BLaER1 (cell line): ENCODE measurements at regions not wholly inside any gene's neighbourhood (a gene's known extent, or its start where the extent isn't known, plus 50 kb on each side); places are given as distances from the start of the nearest gene placed in this dataset.
"Not testable (repeated sequence)": the region's sequence is repeated elsewhere in the genome, so short reads cannot be mapped to it uniquely, and the experiment has no call there.

Experiments
- H3K27ac ChIP-seq: shearing (Covaris generic); formaldehyde crosslinking; 2 replicates; pipeline ENCODE4 v1.8.1; 2022
- H3K27me3 ChIP-seq: shearing (Covaris generic); formaldehyde crosslinking; 2 replicates; pipeline ENCODE4 v1.8.1; 2022
- H3K36me3 ChIP-seq: shearing (Covaris generic); formaldehyde crosslinking; 2 replicates; pipeline ENCODE4 v1.8.1; 2022
- H3K4me1 ChIP-seq: shearing (Covaris generic); formaldehyde crosslinking; 2 replicates; pipeline ENCODE4 v1.8.1; 2022
- H3K4me2 ChIP-seq: shearing (Covaris generic); formaldehyde crosslinking; 2 replicates; pipeline ENCODE4 v1.8.1; 2022
- H3K4me3 ChIP-seq: shearing (Covaris generic); formaldehyde crosslinking; 2 replicates; pipeline ENCODE4 v1.8.1; 2022
- H3K9ac ChIP-seq: shearing (Covaris generic); formaldehyde crosslinking; 2 replicates; pipeline ENCODE4 v1.8.1; 2022
- H3K9me3 ChIP-seq: shearing (Covaris generic); formaldehyde crosslinking; 2 replicates; pipeline ENCODE4 v1.8.1; 2022
- H4K20me1 ChIP-seq: shearing (Covaris generic); formaldehyde crosslinking; 2 replicates; pipeline ENCODE4 v1.8.1; 2022
- Cebpa-rat ChIP-seq: shearing (Covaris generic); IDR thresholded peaks from 2 replicates; pipeline ENCODE4 v1.8.1; 2022

DNA sequence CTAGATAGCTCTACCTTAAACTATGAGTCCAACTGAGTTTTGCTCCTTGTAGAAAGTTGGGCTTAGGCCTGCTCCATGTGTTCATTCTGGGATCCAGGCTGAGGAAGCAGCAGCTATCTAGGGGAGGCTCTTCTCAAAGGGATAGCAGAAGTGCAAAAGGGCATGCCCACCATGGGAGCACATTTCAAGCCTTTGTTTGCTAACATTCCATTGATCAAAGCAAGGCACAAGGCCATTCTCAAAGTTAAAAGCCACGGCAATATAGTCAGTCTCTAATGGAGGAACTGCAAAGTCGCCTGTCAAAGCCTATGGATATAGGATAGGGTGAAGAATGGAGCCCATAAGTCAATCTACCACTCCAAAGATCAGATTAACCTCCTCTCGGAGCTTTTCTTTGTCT, 488.1 kb upstream of the ARX start:
- H3K4me1 ChIP-seq = no peaks in the 10 kb centered on the region
- no peak overlapping the region for H3K4me2 ChIP-seq
- H3K9ac ChIP-seq = no peak overlapping the region
- H3K27me3 ChIP-seq = peaks cover 68% of the 10 kb centered on the region
- H3K36me3 ChIP-seq = no peaks in the 10 kb centered on the region
- no peak overlapping the region for H3K27ac ChIP-seq
- H4K20me1 ChIP-seq = no peaks in the 10 kb centered on the region; the same call in 1 of the 2 replicates
- H3K9me3 ChIP-seq = no peaks in the 10 kb centered on the region
- H3K4me3 ChIP-seq = no peak overlapping the region
- TF ChIP-seq Cebpa-rat = no peak

DNA sequence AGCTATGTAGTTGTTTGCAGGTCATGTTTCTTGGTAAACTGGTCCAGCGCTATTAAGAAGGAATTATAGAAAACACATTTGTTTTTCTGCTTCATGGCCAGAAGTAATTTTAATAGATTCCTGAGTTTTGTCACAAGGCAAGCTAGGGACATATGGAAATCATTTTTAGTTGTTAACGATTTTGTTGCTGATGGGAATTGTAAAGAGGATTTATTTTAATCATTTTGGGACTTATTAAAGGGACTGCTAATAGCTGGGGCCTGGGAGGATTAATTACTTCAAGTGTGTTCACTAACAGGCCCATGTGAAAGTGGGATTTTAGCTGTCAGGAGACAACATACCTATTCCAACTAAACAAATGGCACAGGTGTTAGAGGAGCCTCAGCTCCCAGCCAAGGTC, 492.0 kb upstream of the ARX start:
- TF ChIP-seq Cebpa-rat = no peak
- no peaks in the 10 kb centered on the region; the same call in 1 of the 2 replicates for H4K20me1 ChIP-seq
- no peaks in the 10 kb centered on the region for H3K4me1 ChIP-seq
- H3K36me3 ChIP-seq = no peaks in the 10 kb centered on the region
- H3K27me3 ChIP-seq = peaks cover 90% of the 10 kb centered on the region
- H3K9ac ChIP-seq = no peak overlapping the region
- H3K4me3 ChIP-seq = no peak overlapping the region
- H3K4me2 ChIP-seq = no peak overlapping the region
- no peaks in the 10 kb centered on the region for H3K9me3 ChIP-seq
- no peak overlapping the region for H3K27ac ChIP-seq

DNA sequence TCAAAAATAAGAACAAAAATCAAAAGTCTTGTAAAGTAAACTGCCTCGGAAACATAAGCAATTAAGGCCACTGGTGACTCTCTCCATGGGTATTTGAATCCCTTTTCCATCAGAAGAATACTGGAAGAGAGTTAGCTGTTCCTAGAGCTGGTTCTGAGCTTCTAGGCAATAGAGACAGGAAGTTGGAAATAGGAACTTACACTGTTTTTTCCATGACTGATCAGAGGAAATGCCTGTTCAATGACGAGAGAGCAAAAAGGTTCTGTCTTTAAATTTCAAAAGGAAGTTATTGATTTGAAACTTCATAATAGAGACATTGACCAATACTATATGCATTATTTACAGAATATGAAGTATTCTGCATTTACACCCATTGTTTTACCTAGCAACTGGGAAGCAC, 503.5 kb upstream of the ARX start:
- Histone ChIP-seq H3K4me1 (no peaks in the 10 kb centered on the region), H3K27ac (no peak overlapping the region), H3K9ac (no peak overlapping the region), H3K4me2 (no peak overlapping the region), H3K27me3 (peaks cover 68% of the 10 kb centered on the region), H3K4me3 (no peak overlapping the region), H3K9me3 (no peaks in the 10 kb centered on the region), H3K36me3 (no peaks in the 10 kb centered on the region), H4K20me1 (no peaks in the 10 kb centered on the region)
- no peak for TF ChIP-seq Cebpa-rat

DNA sequence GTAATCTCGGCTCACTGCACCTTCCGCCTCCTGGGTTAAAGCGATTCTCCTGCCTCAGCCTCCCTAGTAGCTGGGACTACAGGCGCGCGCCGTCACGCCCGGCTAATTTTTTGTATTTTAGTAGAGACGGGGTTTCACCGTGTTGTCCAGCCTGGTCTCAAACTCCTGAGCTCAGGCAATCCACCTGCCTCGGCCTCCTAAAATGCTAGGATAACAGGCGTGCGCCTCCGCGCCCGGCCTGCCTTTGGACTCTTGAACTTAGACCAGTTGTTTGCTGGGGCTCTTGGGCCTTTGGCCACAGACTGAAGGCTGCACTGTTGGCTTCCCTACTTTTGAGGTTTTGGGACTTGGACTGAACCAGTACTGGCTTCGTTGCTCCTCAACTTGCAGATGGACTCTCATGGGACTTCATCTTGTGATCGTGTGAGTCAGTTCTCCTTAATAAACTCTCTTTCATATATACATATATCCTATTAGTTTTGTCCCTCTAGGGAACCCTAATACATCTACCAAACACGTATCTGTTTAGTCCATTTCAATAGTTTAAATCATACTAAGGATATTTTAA, 506.8 kb upstream of the ARX start:
- H3K27ac ChIP-seq, H3K36me3 ChIP-seq, H3K4me2 ChIP-seq, H3K4me1 ChIP-seq, H3K9ac ChIP-seq, H3K9me3 ChIP-seq, H4K20me1 ChIP-seq, H3K4me3 ChIP-seq: not testable (repeated sequence)
- H3K27me3 ChIP-seq = peaks cover 74% of the 10 kb centered on the region

DNA sequence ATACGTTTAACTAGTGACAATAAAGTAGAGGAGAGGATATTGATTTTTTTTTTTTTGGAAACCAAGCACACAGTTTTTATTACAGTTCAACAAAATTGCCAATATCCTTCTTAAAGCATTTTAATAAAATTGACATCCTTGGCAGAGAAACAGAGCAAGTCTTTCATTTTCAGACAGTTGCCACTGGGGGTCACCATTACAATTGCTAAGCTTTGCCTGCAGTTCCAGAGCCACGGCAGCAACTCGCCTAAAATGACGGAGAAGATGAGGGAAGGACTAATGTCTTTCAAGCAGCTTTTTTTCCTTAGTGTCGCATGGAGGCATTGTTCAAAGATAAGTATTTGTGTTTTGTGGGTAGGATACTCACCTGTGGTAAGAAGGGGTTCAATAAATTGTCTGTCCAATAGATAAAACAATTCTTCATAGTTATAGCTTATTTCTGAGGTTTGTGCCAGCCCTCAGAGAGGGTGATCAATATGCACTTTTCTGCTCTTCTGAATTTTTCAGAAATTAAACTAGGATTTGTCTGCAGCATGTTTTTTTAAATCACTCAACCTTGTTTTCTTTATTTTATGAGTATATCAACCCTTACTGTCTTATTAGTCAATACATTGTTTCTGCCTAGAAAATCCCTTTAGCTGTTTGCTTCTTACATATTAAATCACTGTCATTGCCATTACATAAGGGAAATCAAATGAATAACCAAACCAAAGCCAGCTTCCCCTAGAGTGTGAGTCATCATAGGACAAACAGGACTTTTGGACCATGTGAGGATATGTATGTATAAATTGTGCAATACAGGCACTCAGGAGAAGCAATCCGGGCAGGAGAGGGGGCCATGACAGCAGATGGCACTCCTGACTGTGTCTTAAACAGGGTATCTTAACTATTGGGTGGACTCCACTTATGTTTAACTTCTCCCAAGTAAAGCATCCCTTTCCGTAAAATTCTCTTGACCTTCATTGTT, 508.1 kb upstream of the ARX start:
- H3K4me1 ChIP-seq = no peaks in the 10 kb centered on the region
- H3K9me3 ChIP-seq = no peaks in the 10 kb centered on the region
- no peak for TF ChIP-seq Cebpa-rat
- H3K9ac ChIP-seq = no peak overlapping the region
- no peaks in the 10 kb centered on the region for H3K36me3 ChIP-seq
- no peak overlapping the region for H3K4me3 ChIP-seq
- H3K27ac ChIP-seq = no peak overlapping the region
- H4K20me1 ChIP-seq = no peaks in the 10 kb centered on the region; the same call in 1 of the 2 replicates
- H3K4me2 ChIP-seq = no peak overlapping the region
- peaks cover 79% of the 10 kb centered on the region for H3K27me3 ChIP-seq

DNA sequence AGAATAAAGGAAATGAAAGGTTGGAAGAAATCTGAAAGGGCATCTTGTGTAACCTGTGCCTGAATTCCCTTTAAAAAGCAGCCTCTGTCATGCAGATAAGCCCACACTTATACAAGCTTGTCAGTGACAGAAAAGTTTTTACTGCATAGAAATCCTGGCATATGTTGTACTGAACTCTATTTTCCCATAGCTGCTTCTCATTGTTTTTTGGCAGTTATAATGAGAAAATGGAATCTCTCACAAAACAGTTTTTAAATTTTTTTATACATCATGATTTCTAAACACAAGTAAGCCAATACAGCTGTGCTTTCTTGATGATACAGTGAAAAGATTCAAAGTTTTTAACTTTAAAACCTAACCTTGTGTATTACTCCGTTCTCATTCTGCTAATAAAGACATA, 511.4 kb upstream of the ARX start:
- no peaks in the 10 kb centered on the region for H3K36me3 ChIP-seq
- H3K27ac ChIP-seq = no peak overlapping the region
- no peak overlapping the region for H3K9ac ChIP-seq
- H4K20me1 ChIP-seq = no peaks in the 10 kb centered on the region; the same call in 1 of the 2 replicates
- H3K4me2 ChIP-seq = no peak overlapping the region
- H3K4me3 ChIP-seq = no peak overlapping the region
- H3K9me3 ChIP-seq = no peaks in the 10 kb centered on the region
- no peak for TF ChIP-seq Cebpa-rat
- no peaks in the 10 kb centered on the region for H3K4me1 ChIP-seq
- peaks cover 97% of the 10 kb centered on the region for H3K27me3 ChIP-seq

DNA sequence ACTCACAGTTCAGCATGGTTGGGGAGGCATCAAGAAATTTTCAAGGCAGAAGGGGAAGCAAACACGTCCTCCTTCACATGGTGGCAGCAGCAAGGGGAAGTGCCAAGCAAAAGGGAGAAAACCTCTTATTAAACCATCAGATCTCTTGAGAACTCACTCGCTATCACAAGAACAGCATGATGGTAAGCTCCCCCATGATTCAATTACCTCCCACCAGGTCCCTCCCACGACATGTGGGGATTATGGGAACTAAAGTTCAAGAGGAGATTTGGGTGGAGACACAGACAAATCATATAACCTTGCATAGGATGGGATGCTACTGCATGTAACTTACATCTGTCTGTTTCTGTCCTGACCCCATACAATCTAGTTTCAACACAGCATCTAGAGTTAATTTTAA, 511.8 kb upstream of the ARX start:
- Histone ChIP-seq H3K4me3 (no peak overlapping the region), H3K27me3 (peaks cover 93% of the 10 kb centered on the region), H3K36me3 (no peaks in the 10 kb centered on the region), H3K9me3 (no peaks in the 10 kb centered on the region), H3K4me1 (no peaks in the 10 kb centered on the region), H3K4me2 (no peak overlapping the region), H3K9ac (no peak overlapping the region), H4K20me1 (no peaks in the 10 kb centered on the region; the same call in 1 of the 2 replicates), H3K27ac (no peak overlapping the region)
- TF ChIP-seq Cebpa-rat = no peak

DNA sequence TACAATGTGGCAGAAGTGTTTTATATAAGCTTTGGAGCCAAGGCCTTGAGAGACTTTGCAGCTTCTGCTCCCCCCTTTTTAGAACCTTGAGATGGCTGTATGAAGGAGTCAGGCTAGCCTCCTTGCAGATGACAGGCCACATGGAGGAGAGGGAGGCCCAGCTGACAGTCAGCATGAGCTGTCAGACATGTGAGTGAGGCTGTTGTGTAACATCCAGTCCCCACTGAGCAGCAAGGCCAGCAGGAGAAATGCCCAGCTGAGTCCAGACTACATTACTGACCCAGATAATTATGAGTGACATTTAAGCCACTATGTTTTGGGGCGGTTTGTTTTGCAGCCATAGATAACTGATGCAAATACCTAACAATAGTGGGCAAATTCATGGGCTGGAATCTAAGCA, 515.3 kb upstream of the ARX start:
- Histone ChIP-seq H3K4me1 (no peaks in the 10 kb centered on the region), H3K27ac (no peak overlapping the region), H3K4me3 (no peak overlapping the region), H3K4me2 (no peak overlapping the region), H4K20me1 (no peaks in the 10 kb centered on the region; the same call in 1 of the 2 replicates), H3K36me3 (no peaks in the 10 kb centered on the region), H3K9ac (no peak overlapping the region), H3K27me3 (peaks cover 91% of the 10 kb centered on the region), H3K9me3 (no peaks in the 10 kb centered on the region)
- no peak for TF ChIP-seq Cebpa-rat

DNA sequence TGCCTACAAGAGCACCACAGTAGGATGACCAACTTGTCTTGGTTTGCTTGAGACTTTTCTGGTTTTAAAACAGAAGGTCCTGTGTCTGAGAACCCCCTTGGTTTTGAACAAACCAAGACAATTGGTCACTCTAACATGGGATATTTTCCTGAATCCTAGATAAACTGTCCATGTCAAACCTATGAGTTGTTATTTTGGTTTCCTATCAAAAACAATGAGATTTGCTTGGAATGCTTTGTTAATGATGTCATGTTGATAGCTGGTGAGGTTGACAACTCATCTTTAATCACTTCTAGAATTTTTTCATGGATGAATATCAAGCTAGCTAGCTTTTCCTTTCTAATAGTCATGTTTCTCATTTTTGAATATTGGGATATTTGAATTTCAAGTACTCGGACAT, 518.3 kb upstream of the ARX start:
- Histone ChIP-seq H3K27me3 (peaks cover 81% of the 10 kb centered on the region), H3K27ac (no peak overlapping the region)

DNA sequence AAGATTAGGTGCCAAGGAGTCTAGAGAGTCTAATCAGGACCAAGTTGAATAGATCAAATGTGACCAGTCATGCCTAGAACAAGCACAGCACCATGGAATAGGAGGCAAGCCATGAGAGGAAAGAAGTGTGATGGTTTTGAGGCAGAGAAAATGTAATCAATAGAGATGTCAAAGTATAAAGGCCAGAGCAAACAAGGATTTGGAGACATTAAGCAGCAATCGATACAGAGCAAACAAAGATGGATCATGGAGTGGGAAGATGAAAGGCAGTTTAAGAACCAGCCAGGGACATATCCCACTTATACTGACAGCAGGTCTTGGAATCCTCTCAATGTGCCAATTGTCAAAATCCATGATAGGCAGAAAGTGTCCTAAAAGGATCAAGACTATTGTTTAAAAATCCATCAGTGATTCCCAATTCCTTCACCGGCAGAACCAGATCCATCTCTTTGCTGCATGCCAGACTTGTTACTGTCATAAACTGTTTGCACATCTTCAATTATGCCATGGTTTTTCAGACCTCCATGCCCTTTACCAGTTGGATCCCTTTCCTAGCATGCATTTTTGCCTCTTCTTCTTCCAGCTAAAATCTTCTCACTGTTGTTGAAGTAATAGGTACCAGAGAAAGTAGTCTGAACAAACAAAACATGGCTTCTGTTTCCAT, 520.7 kb upstream of the ARX start:
- Histone ChIP-seq H3K27me3 (peaks cover 75% of the 10 kb centered on the region), H3K9ac (no peak overlapping the region), H3K4me3 (no peak overlapping the region), H4K20me1 (no peaks in the 10 kb centered on the region), H3K36me3 (no peaks in the 10 kb centered on the region), H3K4me1 (no peaks in the 10 kb centered on the region), H3K9me3 (no peaks in the 10 kb centered on the region), H3K4me2 (no peak overlapping the region), H3K27ac (no peak overlapping the region)
- TF ChIP-seq Cebpa-rat = no peak

More for the DNA sequence above, 518.3 kb upstream of the ARX start:
- H3K4me3 ChIP-seq = no peak overlapping the region
- TF ChIP-seq Cebpa-rat = no peak
- H3K9me3 ChIP-seq = no peaks in the 10 kb centered on the region
- no peaks in the 10 kb centered on the region for H4K20me1 ChIP-seq
- no peaks in the 10 kb centered on the region for H3K36me3 ChIP-seq
- H3K4me1 ChIP-seq = no peaks in the 10 kb centered on the region
- H3K4me2 ChIP-seq = no peak overlapping the region
- H3K9ac ChIP-seq = no peak overlapping the region
